Astrocyte (in vitro differentiated cells and primary cell): ENCODE measurements at regions not wholly inside any gene's neighbourhood (a gene's known extent, or its start where the extent isn't known, plus 50 kb on each side); places are given as distances from the start of the nearest gene placed in this dataset.

Experiments
- DNase-seq: peaks from one replicate; pipeline ENCODE4 v3.0.0-alpha.2; 2010; ENCODE audit warnings: low read depth
- FAIRE-seq: peaks from 2 replicates; lab custom pipeline; 2011; peaks lifted over from hg19 to GRCh38; lab: Jason Lieb, UNC
- H2AFZ ChIP-seq: 2 replicates; pipeline ENCODE4 v1.6.0; 2012; ENCODE audit warnings: low read depth, low read length, inconsistent platforms
- H3K27ac ChIP-seq: 2 replicates; pipeline ENCODE4 v1.5.1; 2011; ENCODE audit warnings: low read depth, low read length, inconsistent platforms
- H3K27me3 ChIP-seq: 2 replicates; pipeline ENCODE4 v1.6.0; 2011; ENCODE audit warnings: low read length, inconsistent platforms; ENCODE audit not compliant: insufficient read depth
- H3K36me3 ChIP-seq: 2 replicates; pipeline ENCODE4 v1.5.1; 2011; ENCODE audit warnings: low read length, inconsistent platforms; ENCODE audit not compliant: insufficient read depth
- H3K4me1 ChIP-seq: 2 replicates; pipeline ENCODE4 v1.5.1; 2011; ENCODE audit warnings: low read length, inconsistent platforms; ENCODE audit not compliant: insufficient read depth
- H3K4me2 ChIP-seq: 2 replicates; pipeline ENCODE4 v1.6.0; 2012; ENCODE audit warnings: low read length, inconsistent platforms
- H3K4me3 ChIP-seq: 2 replicates; pipeline ENCODE4 v1.5.1; 2011; ENCODE audit warnings: low read depth, mild to moderate bottlenecking, low read length, inconsistent platforms; ENCODE audit not compliant: insufficient read depth
- H3K79me2 ChIP-seq: 2 replicates; pipeline ENCODE4 v1.6.0; 2012; ENCODE audit warnings: mild to moderate bottlenecking, low read length, inconsistent platforms; ENCODE audit not compliant: insufficient read depth
- H3K9ac ChIP-seq: 2 replicates; pipeline ENCODE4 v1.6.0; 2012; ENCODE audit warnings: mild to moderate bottlenecking, low read length, inconsistent platforms
- H3K9me3 ChIP-seq: 2 replicates; pipeline ENCODE4 v1.5.1; 2012; ENCODE audit warnings: low read depth, mild to moderate bottlenecking, low read length, inconsistent platforms; ENCODE audit not compliant: insufficient read depth
- H4K20me1 ChIP-seq: 2 replicates; pipeline ENCODE4 v1.6.0; 2012; ENCODE audit warnings: low read length, inconsistent platforms; ENCODE audit not compliant: insufficient read depth
- H3K27ac Mint-ChIP-seq: one replicate; pipeline ENCODE4 v1.8.0; 2021; ENCODE audit warnings: mild to moderate bottlenecking, mixed read lengths; ENCODE audit not compliant: unreplicated experiment
- H3K27me3 Mint-ChIP-seq: one replicate; pipeline ENCODE4 v1.8.0; 2021; ENCODE audit warnings: low read depth, mixed read lengths; ENCODE audit not compliant: unreplicated experiment
- H3K36me3 Mint-ChIP-seq: one replicate; pipeline ENCODE4 v1.8.0; 2021; ENCODE audit warnings: low read depth, mixed read lengths; ENCODE audit not compliant: unreplicated experiment
- H3K4me1 Mint-ChIP-seq: one replicate; pipeline ENCODE4 v1.8.0; 2021; ENCODE audit warnings: low read depth, mixed read lengths; ENCODE audit not compliant: unreplicated experiment
- H3K4me3 Mint-ChIP-seq: one replicate; pipeline ENCODE4 v1.8.0; 2021; ENCODE audit warnings: mild to moderate bottlenecking, moderate library complexity, mixed read lengths; ENCODE audit not compliant: unreplicated experiment
- H3K9me3 Mint-ChIP-seq: one replicate; pipeline ENCODE4 v1.8.0; 2021; ENCODE audit warnings: mild to moderate bottlenecking, mixed read lengths; ENCODE audit not compliant: unreplicated experiment
- CTCF ChIP-seq: IDR thresholded peaks from 2 replicates; pipeline ENCODE4 v1.5.1; 2011; ENCODE audit warnings: low read depth, mild to moderate bottlenecking, inconsistent platforms, low read length, moderate library complexity; ENCODE audit not compliant: insufficient read depth
- EZH2 ChIP-seq: IDR thresholded peaks from 2 replicates; pipeline ENCODE4 v1.6.1; 2012; ENCODE audit warnings: mild to moderate bottlenecking, low read length, inconsistent platforms; ENCODE audit not compliant: insufficient read depth

DNA sequence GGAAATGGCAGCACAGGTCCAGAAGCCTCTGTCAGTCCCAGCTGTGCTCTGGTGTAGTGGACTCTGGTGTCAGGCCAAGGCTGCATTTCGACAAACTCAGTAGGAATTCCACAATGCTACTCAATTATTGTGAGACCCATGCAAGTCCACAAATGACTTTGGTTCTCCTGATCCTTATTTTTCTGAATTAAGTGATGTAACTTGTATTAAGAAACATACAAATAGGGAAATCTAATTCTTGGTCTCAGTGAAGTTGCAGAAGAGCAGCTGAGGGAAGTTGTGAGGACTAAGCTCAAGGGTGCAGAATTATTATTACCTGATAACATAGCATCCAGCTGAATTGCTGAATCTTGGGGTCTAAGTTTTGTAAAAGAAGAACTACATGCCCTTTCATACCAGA lies 116.8 kb downstream of the MAFB start:
- Histone ChIP-seq H4K20me1 (no peaks in the 10 kb centered on the region), H3K9me3 (no peaks in the 10 kb centered on the region), H3K79me2 (no peaks in the 10 kb centered on the region), H3K9ac (no peak overlapping the region), H3K4me2 (no peak overlapping the region), H3K27ac (no peak overlapping the region), H3K4me1 (no peaks in the 10 kb centered on the region), H2AFZ (no peak overlapping the region), H3K4me3 (no peak overlapping the region), H3K36me3 (no peaks in the 10 kb centered on the region), H3K27me3 (no peaks in the 10 kb centered on the region)
- Mint-ChIP-seq H3K9me3 (no peaks in the 10 kb centered on the region), H3K36me3 (no peaks in the 10 kb centered on the region), H3K27ac (no peak overlapping the region), H3K4me1 (no peaks in the 10 kb centered on the region), H3K4me3 (no peak overlapping the region), H3K27me3 (peaks cover 5% of the 10 kb centered on the region)
- no peak for TF ChIP-seq EZH2
- no peak for TF ChIP-seq CTCF
- DNase-seq (no peak), FAIRE-seq (no peak)

DNA sequence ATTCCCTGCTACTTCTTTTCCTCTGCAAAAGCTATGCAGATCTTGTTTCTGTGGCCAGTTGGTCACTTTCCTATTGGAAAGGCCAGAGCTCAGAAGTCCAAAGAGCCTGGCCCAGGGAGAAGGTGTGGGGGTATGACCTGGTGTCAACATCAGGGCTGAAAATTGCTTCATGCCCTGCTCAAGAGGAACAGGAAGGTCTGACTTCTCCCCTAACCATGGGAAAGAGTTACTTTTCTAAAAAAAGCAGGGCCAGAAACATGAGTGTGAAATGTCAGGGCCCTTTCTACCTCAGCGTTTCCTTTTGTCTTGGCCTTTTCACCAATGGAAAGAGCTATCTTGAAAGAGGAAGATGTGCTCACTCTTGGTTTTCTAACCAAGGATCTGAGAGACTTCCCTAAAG lies 117.4 kb downstream of the MAFB start:
- Histone ChIP-seq H2AFZ (no peak overlapping the region), H3K27me3 (no peaks in the 10 kb centered on the region), H3K4me3 (no peak overlapping the region), H3K4me2 (no peak overlapping the region), H3K36me3 (no peaks in the 10 kb centered on the region), H3K79me2 (no peaks in the 10 kb centered on the region), H3K27ac (no peak overlapping the region), H3K4me1 (no peaks in the 10 kb centered on the region), H3K9me3 (no peaks in the 10 kb centered on the region), H4K20me1 (no peaks in the 10 kb centered on the region), H3K9ac (no peak overlapping the region)
- H3K4me3 Mint-ChIP-seq, result no peak overlapping the region
- no peaks in the 10 kb centered on the region for H3K4me1 Mint-ChIP-seq
- no peak overlapping the region for H3K27ac Mint-ChIP-seq
- DNase-seq (no peak), FAIRE-seq (no peak)
- H3K9me3 Mint-ChIP-seq, result no peaks in the 10 kb centered on the region
- no peaks in the 10 kb centered on the region for H3K36me3 Mint-ChIP-seq
- TF ChIP-seq EZH2, result no peak
- TF ChIP-seq CTCF, result no peak
- H3K27me3 Mint-ChIP-seq, result peaks cover 5% of the 10 kb centered on the region

GRCh38 chr20:40568200-40568599 lies 120.8 kb downstream of the MAFB start:
- Histone ChIP-seq H3K9ac (no peak overlapping the region), H4K20me1 (no peaks in the 10 kb centered on the region), H3K27ac (no peak overlapping the region), H3K27me3 (no peaks in the 10 kb centered on the region), H3K79me2 (no peaks in the 10 kb centered on the region), H3K4me1 (peaks cover 15% of the 10 kb centered on the region), H3K4me2 (no peak overlapping the region), H3K36me3 (no peaks in the 10 kb centered on the region), H3K9me3 (no peaks in the 10 kb centered on the region), H2AFZ (no peak overlapping the region), H3K4me3 (no peak overlapping the region)
- Mint-ChIP-seq H3K4me3 (no peak overlapping the region), H3K36me3 (no peaks in the 10 kb centered on the region), H3K9me3 (no peaks in the 10 kb centered on the region), H3K27me3 (peaks cover 1% of the 10 kb centered on the region), H3K27ac (no peak overlapping the region), H3K4me1 (peaks cover 12% of the 10 kb centered on the region)
- FAIRE-seq (no peak), DNase-seq (no peak)
- TF ChIP-seq EZH2 (no peak), CTCF (no peak)
